IMR-90 (cell line): ENCODE measurements at regions not wholly inside any gene's neighbourhood (a gene's known extent, or its start where the extent isn't known, plus 50 kb on each side); places are given as distances from the start of the nearest gene placed in this dataset.
"Not testable (repeated sequence)": the region's sequence is repeated elsewhere in the genome, so short reads cannot be mapped to it uniquely, and the experiment has no call there.

ENCODE experiments used
- ATAC-seq: fragments of 200-7000 bp; cut with Tn5 transposase; 2 replicates; pipeline ENCODE4 v1.9.1; 2020; ENCODE audit warnings: low read depth, mild to moderate bottlenecking, moderate library complexity
- BruUV-seq: library from RNA; stranded (reverse); fragments of 400-500 nt; replicated peaks from 2 replicates; lab custom pipeline; 2021; lab: Mats Ljungman, UMichigan
- CTCF ChIA-PET: fragments of 300-600 bp; formaldehyde crosslinking; extraction: SDS; loops from one replicate; lab custom pipeline; 2021; ENCODE audit warnings: antibody characterized with exemption; lab: Yijun Ruan, JAX
- POLR2A ChIA-PET: fragments of 300-600 bp; sonication (Branson Sonifier 250); formaldehyde crosslinking; loops from one replicate; lab custom pipeline; 2022; ENCODE audit warnings: antibody characterized with exemption; ENCODE audit not compliant: unreplicated experiment; lab: Charles Lee
- DNase-seq: peaks from one replicate; pipeline ENCODE4 v3.0.0; 2013
- H2AFZ ChIP-seq: replicated peaks from 2 replicates; pipeline ENCODE3; 2013; ENCODE audit warnings: low read length, mild to moderate bottlenecking; ENCODE audit not compliant: poor library complexity
- H2AK5ac ChIP-seq: 2 replicates; pipeline ENCODE4 v1.6.1; 2013; ENCODE audit warnings: low read depth, low read length, inconsistent platforms
- H2AK9ac ChIP-seq: replicated peaks from 2 replicates; pipeline ENCODE3; 2013; ENCODE audit warnings: mild to moderate bottlenecking, low read depth, low read length, moderate library complexity; ENCODE audit not compliant: poor library complexity
- H2BK120ac ChIP-seq: 2 replicates; pipeline ENCODE4 v1.6.1; 2013; ENCODE audit warnings: low read depth, low read length, inconsistent platforms
- H2BK15ac ChIP-seq: 3 replicates; pipeline ENCODE4 v1.6.1; 2013; ENCODE audit warnings: low read depth, low read length, inconsistent platforms
- H2BK20ac ChIP-seq: 2 replicates; pipeline ENCODE4 v1.6.1; 2013; ENCODE audit warnings: low read depth, mild to moderate bottlenecking, inconsistent platforms, low read length, moderate library complexity
- H2BK5ac ChIP-seq: 2 replicates; pipeline ENCODE4 v1.6.1; 2013; ENCODE audit warnings: mild to moderate bottlenecking, low read depth, low read length, inconsistent platforms; ENCODE audit not compliant: poor library complexity, severe bottlenecking
- H3K14ac ChIP-seq: replicated peaks from 2 replicates; pipeline ENCODE4 v1.6.1; 2013; ENCODE audit warnings: low read depth, low read length, inconsistent platforms
- H3K18ac ChIP-seq: 2 replicates; pipeline ENCODE4 v1.6.1; 2013; ENCODE audit warnings: low read depth, low read length, control low read depth
- H3K23ac ChIP-seq: 2 replicates; pipeline ENCODE4 v1.6.1; 2013; ENCODE audit warnings: low read depth, low read length, inconsistent platforms
- H3K27ac ChIP-seq: 2 replicates; pipeline ENCODE4 v1.5.1; 2013; ENCODE audit warnings: mild to moderate bottlenecking, control low read depth, low read length; ENCODE audit not compliant: insufficient read depth
- H3K27me3 ChIP-seq: 2 replicates; pipeline ENCODE4 v1.6.1; 2013; ENCODE audit warnings: low read length; ENCODE audit not compliant: control insufficient read depth, insufficient read depth
- H3K36me3 ChIP-seq: 2 replicates; pipeline ENCODE4 v1.6.1; 2013; ENCODE audit warnings: low read length, mixed read lengths; ENCODE audit not compliant: control insufficient read depth, insufficient read depth
- H3K4ac ChIP-seq: 2 replicates; pipeline ENCODE4 v1.6.1; 2013; ENCODE audit warnings: low read depth, low read length, inconsistent platforms
- H3K4me1 ChIP-seq: 2 replicates; pipeline ENCODE4 v1.6.1; 2013; ENCODE audit warnings: low read length, mixed read lengths; ENCODE audit not compliant: control insufficient read depth, insufficient read depth
- H3K4me2 ChIP-seq: 2 replicates; pipeline ENCODE4 v1.6.1; 2013; ENCODE audit warnings: low read depth, mild to moderate bottlenecking, control low read depth, low read length, moderate library complexity
- H3K4me3 ChIP-seq: 2 replicates; pipeline ENCODE4 v1.5.1; 2013; ENCODE audit warnings: low read depth, mild to moderate bottlenecking, control low read depth, low read length, moderate library complexity; ENCODE audit not compliant: insufficient read depth
- H3K56ac ChIP-seq: 2 replicates; pipeline ENCODE4 v1.6.1; 2013; ENCODE audit warnings: low read length, inconsistent platforms; ENCODE audit not compliant: insufficient read depth; ENCODE audit errors: extremely low read depth
- H3K79me1 ChIP-seq, 2 experiments: 2 replicates each; pipeline ENCODE4 v1.6.1; 2013; ENCODE audit warnings: low read length in 2 of 2, inconsistent platforms in 1 of 2, low read depth in 1 of 2
- H3K9ac ChIP-seq: 2 replicates; pipeline ENCODE4 v1.6.1; 2013; ENCODE audit warnings: low read depth, low read length, control low read depth
- H3K9me1 ChIP-seq: 2 replicates; pipeline ENCODE4 v1.6.1; 2013; ENCODE audit warnings: low read length, inconsistent platforms; ENCODE audit not compliant: insufficient read depth
- H3K9me3 ChIP-seq: 2 replicates; pipeline ENCODE4 v1.6.1; 2013; ENCODE audit warnings: low read length; ENCODE audit not compliant: control insufficient read depth, insufficient read depth
- H4K20me1 ChIP-seq: 2 replicates; pipeline ENCODE4 v1.6.1; 2013; ENCODE audit warnings: low read length, inconsistent platforms; ENCODE audit not compliant: insufficient read depth
- H4K5ac ChIP-seq: 2 replicates; pipeline ENCODE4 v1.6.1; 2013; ENCODE audit warnings: mild to moderate bottlenecking, low read depth, low read length, control low read depth
- H4K8ac ChIP-seq, 2 experiments: 2 replicates each; pipeline ENCODE4 v1.6.1; 2013; ENCODE audit warnings: low read depth in 2 of 2, low read length in 2 of 2, control low read depth in 1 of 2, inconsistent platforms in 1 of 2
- H4K91ac ChIP-seq: 2 replicates; pipeline ENCODE4 v1.6.1; 2013; ENCODE audit warnings: low read depth, low read length, inconsistent platforms; ENCODE audit not compliant: insufficient read depth
- WGBS, 2 experiments: methylation state at CpG; one replicate each; pipeline versions ENCODE4 v1.1.5 to v1.1.7; 2013; ENCODE audit warnings: missing lambda C conversion rate in 2 of 2; ENCODE audit not compliant: insufficient read length in 1 of 2; ENCODE audit errors: extremely low coverage in 2 of 2; 5-methylcytosine and 5-hydroxymethylcytosine counted together
- dilution Hi-C: fragments of 300-500 bp; cut with HindIII; formaldehyde crosslinking; loops from one replicate; pipeline ENCODE4 v1.14.3; 2018; ENCODE audit warnings: low sequenced_read_pairs; ENCODE audit not compliant: unreplicated experiment
- in situ Hi-C: fragments of 300-500 bp; cut with MboI; formaldehyde crosslinking; loops from 3 replicates; pipeline ENCODE4 v1.14.3; 2019; ENCODE audit warnings: low sequenced_read_pairs, inconsistent platforms, mixed read lengths
- intact Hi-C: fragments of 100-400 bp; cut with micrococcal nuclease; formaldehyde crosslinking; loops from 2 replicates; pipeline ENCODE4 v1.10.0; 2022

- intact Hi-C loops, CTCF ChIA-PET, dilution Hi-C loops, H3K27ac ChIP-seq, H4K20me1 ChIP-seq, POLR2A ChIA-PET, BruUV-seq, H3K36me3 ChIP-seq, H3K9ac ChIP-seq, H3K4ac ChIP-seq, H3K9me3 ChIP-seq, H2BK5ac ChIP-seq, H3K4me3 ChIP-seq, H2AK5ac ChIP-seq, H3K4me2 ChIP-seq, H2AK9ac ChIP-seq, H2BK20ac ChIP-seq, H2AFZ ChIP-seq, H3K18ac ChIP-seq, H4K5ac ChIP-seq, H4K91ac ChIP-seq, in situ Hi-C loops, H3K4me1 ChIP-seq, H3K27me3 ChIP-seq, H3K79me1 ChIP-seq, H4K8ac ChIP-seq, ATAC-seq, H3K14ac ChIP-seq, H3K9me1 ChIP-seq, H3K23ac ChIP-seq, DNase-seq, H2BK15ac ChIP-seq, H2BK120ac ChIP-seq, H3K56ac ChIP-seq: not testable (repeated sequence)
- no CpG with 5 or more reads among the region's 3 CpGs for WGBS, 2 experiments
Measured at GRCh38 chrX:137797926-137798325, 232.0 kb downstream of the ZIC3 start.
